Body of pancreas (tissue), 4 donors: ENCODE measurements at regions not wholly inside any gene's neighbourhood (a gene's known extent, or its start where the extent isn't known, plus 50 kb on each side); places are given as distances from the start of the nearest gene placed in this dataset.

Experiments used
- ATAC-seq: fragments of 150-250 bp; one replicate; pipeline ENCODE4 v1.9.1; 2016
- DNase-seq, 4 donors: peaks; one replicate each; pipeline ENCODE4 v3.0.0-alpha.2; 2019
- H3K27ac ChIP-seq, 4 donors: fragments of 200-600 bp; sonication (generic); 1 replicate in 3 of 4; 2 replicates in 1 of 4; pipeline versions ENCODE4 v1.5.1 to v1.6.1; 2016 to 2019; ENCODE audit warnings: mild to moderate bottlenecking in 1 of 4, mixed read lengths in 1 of 4, moderate library complexity in 1 of 4
- H3K27me3 ChIP-seq, 2 donors: fragments of 200-600 bp; sonication (generic); one replicate each; pipeline ENCODE4 v1.6.0; 2016; ENCODE audit warnings: mild to moderate bottlenecking in 1 of 2
- H3K36me3 ChIP-seq, 2 donors: fragments of 200-600 bp; sonication (generic); replicated peaks in 1 of 2; 2 replicates each; pipeline ENCODE4 v1.5.1; 2016; ENCODE audit warnings: low read depth in 2 of 2; ENCODE audit not compliant: insufficient read depth in 1 of 2
- H3K4me1 ChIP-seq: fragments of 200-600 bp; sonication (generic); one replicate; pipeline ENCODE4 v1.6.0; 2016
- H3K4me3 ChIP-seq, 2 donors: fragments of 200-600 bp; sonication (generic); 1 replicate in 1 of 2; 2 replicates in 1 of 2; pipeline ENCODE4 v1.5.1; 2016 to 2019
- H3K9me3 ChIP-seq, 3 donors: fragments of 200-600 bp; sonication (generic); 1 replicate in 2 of 3; 2 replicates in 1 of 3; pipeline ENCODE4 v1.5.1; 2016
- POLR2A ChIP-seq, 3 donors: fragments of 450-650 bp; IDR thresholded peaks; one replicate each; pipeline ENCODE4 v1.6.1; 2016; ENCODE audit warnings: antibody characterized with exemption in 3 of 3, mild to moderate bottlenecking in 2 of 3
- WGBS, 2 donors: methylation state at CpG; one replicate each; pipeline ENCODE4 v1.1.5; 2017; 5-methylcytosine and 5-hydroxymethylcytosine counted together
- intact Hi-C: fragments of 100-400 bp; cut with DNase I; formaldehyde crosslinking; loops from one replicate; pipeline ENCODE4 v1.15.1; 2023
- TF ChIP-seq, protein P1 (sequence below), 7 experiments: fragments of 450-650 bp in 4 of 7; fragments of 200-600 bp in 3 of 7; sonication (generic) in 3 of 7; IDR thresholded peaks; one replicate each; pipeline ENCODE4 v1.5.1; 2016 to 2019; ENCODE audit warnings: antibody characterized with exemption in 7 of 7

DNA sequence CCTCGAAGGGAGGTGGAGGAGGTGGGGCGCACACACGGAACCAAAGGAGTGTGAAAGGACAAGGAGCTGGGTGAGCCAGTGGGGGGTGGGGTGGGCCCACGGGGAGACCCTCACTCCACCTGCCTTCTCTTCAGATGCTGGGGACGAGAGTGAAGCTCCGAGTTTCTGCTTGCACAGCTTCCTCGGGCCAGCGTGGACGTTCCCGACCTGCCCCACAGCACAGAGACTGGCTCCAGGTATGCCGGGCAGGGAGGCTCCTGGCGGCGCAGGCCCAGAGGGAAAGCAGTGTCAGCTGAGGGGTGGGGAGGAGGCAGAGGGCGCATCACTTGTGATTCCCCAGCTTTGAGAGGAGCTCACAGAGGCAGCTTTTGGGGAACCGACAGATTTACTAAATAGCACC, 98.5 kb upstream of the RPS6KA2 start:
- 88 to 89% methylated on average over 12 to 15 of the region's 15 CpGs for WGBS, 2 donors
- no peak overlapping the region for H3K4me3 ChIP-seq
- intact Hi-C loops = no loop called here
- H3K27me3 ChIP-seq = no peaks in the 10 kb centered on the region
- H3K27ac ChIP-seq = no peak overlapping the region
- H3K4me1 ChIP-seq = no peaks in the 10 kb centered on the region
- no peaks in the 10 kb centered on the region for H3K9me3 ChIP-seq
- DNase-seq = no peak
- no peak for TF ChIP-seq POLR2A (IDR thresholded peaks at IDR 0.05)
- TF ChIP-seq, protein P1, sequence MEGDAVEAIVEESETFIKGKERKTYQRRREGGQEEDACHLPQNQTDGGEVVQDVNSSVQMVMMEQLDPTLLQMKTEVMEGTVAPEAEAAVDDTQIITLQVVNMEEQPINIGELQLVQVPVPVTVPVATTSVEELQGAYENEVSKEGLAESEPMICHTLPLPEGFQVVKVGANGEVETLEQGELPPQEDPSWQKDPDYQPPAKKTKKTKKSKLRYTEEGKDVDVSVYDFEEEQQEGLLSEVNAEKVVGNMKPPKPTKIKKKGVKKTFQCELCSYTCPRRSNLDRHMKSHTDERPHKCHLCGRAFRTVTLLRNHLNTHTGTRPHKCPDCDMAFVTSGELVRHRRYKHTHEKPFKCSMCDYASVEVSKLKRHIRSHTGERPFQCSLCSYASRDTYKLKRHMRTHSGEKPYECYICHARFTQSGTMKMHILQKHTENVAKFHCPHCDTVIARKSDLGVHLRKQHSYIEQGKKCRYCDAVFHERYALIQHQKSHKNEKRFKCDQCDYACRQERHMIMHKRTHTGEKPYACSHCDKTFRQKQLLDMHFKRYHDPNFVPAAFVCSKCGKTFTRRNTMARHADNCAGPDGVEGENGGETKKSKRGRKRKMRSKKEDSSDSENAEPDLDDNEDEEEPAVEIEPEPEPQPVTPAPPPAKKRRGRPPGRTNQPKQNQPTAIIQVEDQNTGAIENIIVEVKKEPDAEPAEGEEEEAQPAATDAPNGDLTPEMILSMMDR (IDR thresholded peaks at IDR 0.05) = no peak
- H3K36me3 ChIP-seq = no peaks in the 10 kb centered on the region
- no peak for ATAC-seq

DNA sequence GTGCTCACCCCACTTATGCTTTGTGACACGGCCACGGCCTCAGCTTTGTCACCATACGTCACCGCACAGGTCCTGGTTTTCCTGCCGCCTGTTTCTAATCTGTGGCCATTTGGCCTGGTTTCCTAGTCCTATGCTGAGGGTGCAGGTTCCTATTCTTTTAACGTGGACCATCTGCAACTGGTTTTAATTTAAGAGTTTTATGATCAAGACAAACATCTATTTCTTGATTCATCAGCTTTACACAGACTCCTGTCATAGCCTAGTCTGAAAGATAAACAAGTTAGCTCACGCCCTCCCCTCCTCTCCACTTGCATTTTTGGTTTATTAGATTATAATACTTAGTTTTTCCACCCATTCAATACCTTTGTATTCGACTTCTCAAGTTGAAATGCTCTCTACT, 97.5 kb upstream of the RPS6KA2 start:
- no peak overlapping the region for H3K4me3 ChIP-seq
- H3K36me3 ChIP-seq = no peaks in the 10 kb centered on the region
- no peak for ATAC-seq
- H3K27me3 ChIP-seq = no peaks in the 10 kb centered on the region
- DNase-seq = no peak
- no peaks in the 10 kb centered on the region for H3K9me3 ChIP-seq
- intact Hi-C loops = no loop called here
- H3K4me1 ChIP-seq = no peaks in the 10 kb centered on the region
- H3K27ac ChIP-seq = no peak overlapping the region
- TF ChIP-seq POLR2A (IDR thresholded peaks at IDR 0.05) = no peak
- TF ChIP-seq, protein P1 (IDR thresholded peaks at IDR 0.05) = no peak
- 80 to 83% methylated on average over 8 of the region's 8 CpGs for WGBS, 2 donors

DNA sequence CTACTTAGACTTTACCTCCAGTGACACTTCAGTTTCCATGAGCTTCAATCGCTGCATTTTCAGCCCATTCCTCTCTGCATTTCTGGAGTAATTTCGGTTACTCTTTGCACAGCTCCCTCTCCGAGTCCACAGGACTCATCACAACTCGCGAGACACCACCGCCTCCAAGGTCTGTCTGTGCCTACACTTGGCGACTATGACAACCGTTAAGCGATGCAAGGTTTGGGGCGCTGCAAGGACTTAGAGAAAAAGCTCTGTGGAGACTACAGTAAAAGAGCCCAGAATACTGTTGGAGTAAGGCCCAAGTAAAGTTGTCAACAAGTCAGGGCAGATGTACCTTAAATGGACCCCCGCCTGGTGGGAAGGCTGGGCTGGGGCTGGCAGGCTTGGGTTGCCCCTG, 95.7 kb upstream of the RPS6KA2 start:
- H3K27me3 ChIP-seq = no peaks in the 10 kb centered on the region
- H3K9me3 ChIP-seq = no peaks in the 10 kb centered on the region
- no peak for ATAC-seq
- H3K27ac ChIP-seq = no peak overlapping the region
- intact Hi-C loops = no loop called here
- H3K4me1 ChIP-seq = no peaks in the 10 kb centered on the region
- H3K36me3 ChIP-seq = no peaks in the 10 kb centered on the region
- 88 to 93% methylated on average over 11 of the region's 11 CpGs for WGBS, 2 donors
- no peak overlapping the region for H3K4me3 ChIP-seq
- TF ChIP-seq, protein P1 (IDR thresholded peaks at IDR 0.05) = no peak
- no peak for TF ChIP-seq POLR2A (IDR thresholded peaks at IDR 0.05)
- DNase-seq = no peak

DNA sequence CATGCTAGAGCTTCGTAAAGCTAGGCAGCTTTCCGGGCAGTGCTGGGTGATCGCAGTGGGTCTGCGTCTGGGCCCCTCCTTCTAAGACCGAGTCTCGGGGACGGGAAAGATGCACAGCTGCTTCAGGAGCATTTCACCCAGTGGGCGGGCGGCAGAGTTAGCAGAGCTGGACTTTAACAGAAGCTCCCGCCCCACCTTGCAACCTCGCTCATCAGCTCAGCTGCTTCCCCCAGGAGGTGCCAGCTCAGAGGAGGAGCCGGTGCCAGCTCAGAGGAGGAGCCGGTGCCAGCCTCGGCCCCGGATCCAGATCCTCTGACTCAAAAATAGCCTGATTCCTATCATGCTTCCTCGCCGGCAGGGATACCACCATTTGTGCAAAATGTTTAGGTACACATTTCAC, 94.5 kb upstream of the RPS6KA2 start:
- Histone ChIP-seq H3K27me3 (no peaks in the 10 kb centered on the region), H3K9me3 (no peaks in the 10 kb centered on the region), H3K4me3 (no peak overlapping the region), H3K4me1 (no peaks in the 10 kb centered on the region), H3K27ac (no peak overlapping the region), H3K36me3 (no peaks in the 10 kb centered on the region)
- DNase-seq = no peak
- no peak for ATAC-seq
- 71 to 74% methylated on average over 16 of the region's 17 CpGs for WGBS, 2 donors
- TF ChIP-seq POLR2A (IDR thresholded peaks at IDR 0.05) = no peak
- TF ChIP-seq, protein P1 (IDR thresholded peaks at IDR 0.05) = no peak
- intact Hi-C loops = no loop called here

DNA sequence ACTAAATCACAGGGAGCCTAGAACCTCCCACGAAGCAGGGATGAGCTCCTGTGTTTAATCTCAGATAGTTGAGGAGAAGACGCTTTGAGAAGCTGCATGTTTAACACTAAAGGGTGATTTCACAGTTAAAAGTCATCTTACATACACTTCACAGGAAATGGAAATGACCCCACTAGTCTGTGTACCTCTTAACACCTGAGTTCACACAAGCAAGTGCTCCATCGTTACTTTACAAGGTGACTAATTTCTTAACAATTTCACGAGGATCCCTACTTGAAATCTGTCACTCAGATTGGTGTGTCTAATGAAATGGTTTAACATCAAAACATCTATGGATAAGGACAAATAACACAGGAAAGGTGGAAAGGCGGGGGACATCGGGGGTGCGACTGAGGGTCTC, 93.8 kb upstream of the RPS6KA2 start:
- H3K27ac ChIP-seq = no peak overlapping the region
- no peak for DNase-seq
- no peaks in the 10 kb centered on the region for H3K27me3 ChIP-seq
- intact Hi-C loops = no loop called here
- H3K36me3 ChIP-seq = no peaks in the 10 kb centered on the region
- no peak for ATAC-seq
- TF ChIP-seq, protein P1 (IDR thresholded peaks at IDR 0.05) = no peak
- TF ChIP-seq POLR2A (IDR thresholded peaks at IDR 0.05) = no peak
- H3K4me3 ChIP-seq = no peak overlapping the region
- no peaks in the 10 kb centered on the region for H3K4me1 ChIP-seq
- no peaks in the 10 kb centered on the region for H3K9me3 ChIP-seq
- WGBS, 2 donors = 75 to 80% methylated on average over 7 of the region's 7 CpGs
